BJ (cell line): ENCODE measurements at regions not wholly inside any gene's neighbourhood (a gene's known extent, or its start where the extent isn't known, plus 50 kb on each side); places are given as distances from the start of the nearest gene placed in this dataset.

Source experiments
- CTCF ChIA-PET: fragments of 350-600 bp; formaldehyde crosslinking; extraction: SDS; loops from one replicate; lab custom pipeline; 2021; ENCODE audit warnings: antibody characterized with exemption, inconsistent platforms; lab: Yijun Ruan, JAX
- POLR2A ChIA-PET: fragments of 300-600 bp; sonication (Branson Sonifier 250); formaldehyde crosslinking; extraction: SDS; loops from one replicate; lab custom pipeline; 2021; ENCODE audit warnings: antibody characterized with exemption; lab: Charles Lee
- DNase-seq: peaks from one replicate; pipeline ENCODE4 v3.0.0-alpha.2; 2011; ENCODE audit warnings: low read depth
- H3K27me3 ChIP-seq: 2 replicates; pipeline ENCODE4 v1.6.0; 2011; ENCODE audit warnings: low read length; ENCODE audit not compliant: control insufficient read depth, insufficient read depth
- H3K36me3 ChIP-seq: 2 replicates; pipeline ENCODE4 v1.5.1; 2011; ENCODE audit warnings: low read length; ENCODE audit not compliant: control insufficient read depth, insufficient read depth
- H3K4me3 ChIP-seq: 2 replicates; pipeline ENCODE4 v1.5.1; 2011; ENCODE audit warnings: low read depth, mild to moderate bottlenecking, control low read depth, low read length
- CTCF ChIP-seq: IDR thresholded peaks from 2 replicates; pipeline ENCODE4 v1.5.1; 2011; ENCODE audit warnings: low read depth, mild to moderate bottlenecking, control low read depth, inconsistent platforms, low read length, moderate library complexity; ENCODE audit not compliant: insufficient read depth

- DNase-seq = no peak
- TF ChIP-seq CTCF = no peak
- H3K36me3 ChIP-seq = no peaks in the 10 kb centered on the region
- CTCF ChIA-PET = no interaction called here
- no peak overlapping the region for H3K4me3 ChIP-seq
- POLR2A ChIA-PET = no interaction called here
- no peaks in the 10 kb centered on the region for H3K27me3 ChIP-seq
Measured at GRCh38 chr5:6309949-6310348, 68.4 kb downstream of the MED10 start.

DNA sequence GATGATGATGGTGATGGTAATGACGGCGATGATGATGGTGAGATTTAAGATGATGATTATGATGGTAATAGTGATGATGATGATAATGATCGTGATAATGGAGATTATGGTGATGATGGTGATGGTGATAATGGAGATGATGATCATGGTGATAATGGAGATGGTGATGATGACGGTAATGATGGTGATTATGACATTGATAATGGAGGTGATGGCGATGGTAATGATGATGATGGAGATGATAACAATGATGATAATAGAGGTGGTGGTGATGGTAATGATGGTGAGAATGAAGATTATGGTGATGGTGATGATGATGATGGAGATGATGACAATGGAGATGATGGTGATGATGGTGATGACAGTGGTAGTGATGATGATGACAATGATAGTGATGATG lies 69.7 kb downstream of the MED10 start:
- no peak for TF ChIP-seq CTCF
- no peak for DNase-seq
- POLR2A ChIA-PET = no interaction called here
- no peak overlapping the region for H3K4me3 ChIP-seq
- no peaks in the 10 kb centered on the region for H3K36me3 ChIP-seq
- CTCF ChIA-PET = no interaction called here
- H3K27me3 ChIP-seq = no peaks in the 10 kb centered on the region

- ChIA-PET CTCF (no interaction called here), POLR2A (no interaction called here)
- H3K27me3 ChIP-seq = no peaks in the 10 kb centered on the region
- H3K4me3 ChIP-seq = no peak overlapping the region
- DNase-seq = no peak
- no peaks in the 10 kb centered on the region for H3K36me3 ChIP-seq
- TF ChIP-seq CTCF = no peak
Measured at GRCh38 chr5:6307304-6307703, 71.0 kb downstream of the MED10 start.

GRCh38 chr5:6305853-6306252 lies 72.5 kb downstream of the MED10 start:
- no peak overlapping the region for H3K4me3 ChIP-seq
- ChIA-PET CTCF (interaction anchor here (1.1 kb wide), 1 partner anchor 30 kb away, joined by 3 read pairs; no protein-coding TSS in a partner anchor), POLR2A (no interaction called here)
- no peaks in the 10 kb centered on the region for H3K36me3 ChIP-seq
- no peak for DNase-seq
- no peak for TF ChIP-seq CTCF
- H3K27me3 ChIP-seq = no peaks in the 10 kb centered on the region

GRCh38 chr5:6302684-6303083 lies 75.7 kb downstream of the MED10 start:
- H3K4me3 ChIP-seq = no peak overlapping the region
- DNase-seq = no peak
- CTCF ChIA-PET = no interaction called here
- TF ChIP-seq CTCF = no peak
- H3K36me3 ChIP-seq = no peaks in the 10 kb centered on the region
- H3K27me3 ChIP-seq = no peaks in the 10 kb centered on the region
- POLR2A ChIA-PET = no interaction called here
